OCI-LY1 (cell line): ENCODE measurements at regions not wholly inside any gene's neighbourhood (a gene's known extent, or its start where the extent isn't known, plus 50 kb on each side); places are given as distances from the start of the nearest gene placed in this dataset.

Experiments used
- CTCF ChIP-seq: fragments of 200-600 bp; sonication (generic), shearing (Covaris generic); IDR thresholded peaks from 2 replicates; pipeline ENCODE4 v1.5.1; 2017; ENCODE audit warnings: mild to moderate bottlenecking, antibody characterized with exemption, low read length, moderate library complexity, mixed read lengths
- EZH2 ChIP-seq: fragments of 200-600 bp; sonication (generic), shearing (Covaris generic); IDR thresholded peaks from 2 replicates; pipeline ENCODE4 v1.8.0; 2017; ENCODE audit warnings: borderline replicate concordance, mixed run types, mild to moderate bottlenecking, antibody characterized with exemption, low read length, moderate library complexity, mixed read lengths

- no peak for TF ChIP-seq CTCF
- no peak for TF ChIP-seq EZH2
These were observed 82.1 kb upstream of the IRX2 start for GRCh38 chr5:2833556-2833955.
